AML-193 (cell line): ENCODE measurements at regions not wholly inside any gene's neighbourhood (a gene's known extent, or its start where the extent isn't known, plus 50 kb on each side); places are given as distances from the start of the nearest gene placed in this dataset.
"Not testable (repeated sequence)": the region's sequence is repeated elsewhere in the genome, so short reads cannot be mapped to it uniquely, and the experiment has no call there.

Experiments used
- DNase-seq, 2 experiments: peaks; one replicate each; lab custom pipeline; 2025; lab: John Stamatoyannopoulos, UW

- no peak for DNase-seq
These were observed 742.5 kb downstream of the ETS1 start for GRCh38 chr11:127844876-127845275.

DNA sequence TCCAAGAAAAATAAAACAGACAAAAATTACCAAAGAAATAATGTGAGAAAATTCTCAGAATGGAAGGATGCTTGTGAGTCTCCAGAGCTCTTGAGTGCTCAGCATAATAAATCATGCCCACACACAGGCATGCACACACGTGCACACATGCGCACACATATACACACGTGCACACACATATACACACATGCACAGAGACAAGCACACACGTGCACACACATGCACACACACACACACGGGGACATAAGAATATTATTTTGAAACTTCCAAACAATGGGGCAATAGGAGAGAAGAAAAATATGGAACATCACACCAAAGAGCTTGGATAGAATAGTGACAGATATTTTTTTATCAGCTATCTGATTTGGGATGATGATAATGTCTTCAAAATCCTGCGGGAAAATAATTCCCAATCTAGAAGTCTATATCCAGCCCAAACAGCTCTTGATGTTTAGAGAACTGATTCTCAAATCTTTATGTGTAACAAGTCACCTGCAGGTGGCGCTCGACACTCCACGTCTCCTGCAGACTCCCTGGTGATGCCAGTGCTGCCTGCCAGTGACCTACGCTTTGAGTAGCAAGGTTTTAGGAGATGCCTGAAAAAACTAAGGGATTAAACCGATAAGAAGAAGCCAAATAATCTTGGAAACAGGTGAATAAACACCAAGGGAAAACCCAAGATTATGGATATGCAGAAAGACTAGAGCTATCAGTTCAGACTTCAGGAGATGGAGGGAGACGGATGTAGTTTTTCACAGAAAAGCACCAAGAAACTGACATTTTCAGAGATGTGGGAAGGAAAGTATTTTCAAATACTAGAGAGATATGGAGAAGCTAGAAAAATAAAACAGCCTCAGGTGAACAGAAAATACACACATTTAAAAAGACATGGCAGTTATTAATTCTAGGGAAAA lies 743.6 kb downstream of the ETS1 start:
- peak; percentile 52 to 61 for DNase-seq

DNA sequence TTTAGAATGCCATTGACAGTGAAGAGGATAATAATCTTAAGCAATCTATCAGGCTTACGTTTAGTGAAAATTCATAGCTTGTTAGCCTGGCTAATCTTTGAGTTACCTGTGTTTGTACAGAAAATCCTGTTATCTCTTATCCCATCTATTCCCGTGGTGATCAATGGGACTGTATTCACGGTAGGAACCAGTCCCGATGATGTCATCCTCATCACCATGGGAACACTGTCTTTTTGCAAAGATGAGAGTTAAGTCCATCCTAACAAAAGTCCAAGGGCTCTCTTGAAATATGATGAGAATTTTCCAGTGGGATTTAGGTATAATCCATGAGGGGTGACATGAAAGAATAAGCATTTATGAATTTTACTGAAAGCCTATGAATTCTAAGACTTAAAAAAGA lies 762.2 kb downstream of the ETS1 start:
- no peak for DNase-seq

GRCh38 chr11:127818625-127819024 lies 768.7 kb downstream of the ETS1 start:
- DNase-seq = no peak

DNA sequence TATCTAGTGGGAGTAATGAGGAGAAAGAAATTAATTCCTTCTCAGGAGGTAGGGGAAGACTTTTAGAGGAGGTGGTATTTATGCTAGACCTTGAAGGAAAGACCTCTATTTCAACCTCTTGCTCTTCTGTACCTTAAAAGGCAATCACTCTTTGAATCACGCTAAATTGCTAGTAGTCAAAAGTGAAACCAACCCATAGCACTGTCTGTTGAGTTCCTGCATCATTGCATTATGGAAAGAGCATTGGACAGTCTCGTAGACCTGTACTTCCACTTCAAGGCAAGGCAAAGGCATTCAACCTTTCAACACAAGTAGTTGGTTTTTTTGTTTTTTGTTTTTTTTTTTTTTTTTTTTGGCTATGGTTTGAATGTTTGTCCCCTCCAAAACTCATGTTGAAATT lies 770.4 kb downstream of the ETS1 start:
- no peak for DNase-seq

GRCh38 chr11:127815331-127815730 lies 772.0 kb downstream of the ETS1 start:
- DNase-seq = no peak

DNA sequence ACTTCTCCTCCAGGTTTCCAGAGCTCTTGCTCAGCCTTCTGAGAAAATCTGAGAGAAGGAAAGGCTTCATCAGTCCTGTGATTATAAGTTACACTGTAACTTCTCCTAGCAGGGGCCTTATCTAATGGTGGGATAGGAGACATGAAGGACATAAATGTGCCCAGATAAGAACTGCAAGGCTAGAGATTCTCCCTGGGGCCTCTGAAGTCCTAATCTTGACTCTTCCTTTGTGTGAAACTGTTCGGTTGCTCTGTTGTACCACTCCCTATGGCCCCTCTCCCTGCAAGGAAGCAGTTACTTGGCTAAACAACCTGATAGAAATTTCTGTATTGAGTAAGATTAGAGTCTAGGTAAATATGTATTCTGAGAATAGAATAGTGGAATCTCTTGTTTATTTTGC lies 780.9 kb downstream of the ETS1 start:
- DNase-seq = no peak

DNA sequence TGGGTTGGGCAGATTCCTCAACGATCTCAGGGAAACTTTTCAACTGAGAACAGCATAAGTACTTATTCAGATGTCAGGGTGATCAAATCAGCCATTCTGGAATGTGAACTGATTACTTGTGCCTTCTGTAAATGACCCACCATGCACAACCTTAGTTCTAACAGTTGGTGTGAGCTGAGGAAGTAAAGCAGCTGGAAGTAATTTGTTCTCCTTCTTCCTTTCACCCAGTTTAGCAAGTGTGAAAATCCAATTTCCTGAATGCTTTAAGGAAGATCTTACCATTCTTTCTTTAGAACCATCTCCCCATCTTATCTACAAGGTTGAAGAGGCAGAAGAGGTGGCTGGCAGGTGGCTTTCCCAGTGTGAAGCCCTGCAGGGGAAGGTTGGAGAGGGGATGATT lies 781.6 kb downstream of the ETS1 start:
- DNase-seq = no peak

GRCh38 chr11:127804747-127805400 lies 782.5 kb downstream of the ETS1 start:
- no peak for DNase-seq

- no peak for DNase-seq
These were observed 783.6 kb downstream of the ETS1 start for GRCh38 chr11:127803755-127804154.

GRCh38 chr11:127800989-127801688 lies 786.2 kb downstream of the ETS1 start:
- no peak for DNase-seq

GRCh38 chr11:127795326-127795725 lies 792.0 kb downstream of the ETS1 start:
- DNase-seq = no peak

- DNase-seq = no peak
These were observed 791.3 kb upstream of the KIRREL3 start for GRCh38 chr11:127791844-127792243.

DNA sequence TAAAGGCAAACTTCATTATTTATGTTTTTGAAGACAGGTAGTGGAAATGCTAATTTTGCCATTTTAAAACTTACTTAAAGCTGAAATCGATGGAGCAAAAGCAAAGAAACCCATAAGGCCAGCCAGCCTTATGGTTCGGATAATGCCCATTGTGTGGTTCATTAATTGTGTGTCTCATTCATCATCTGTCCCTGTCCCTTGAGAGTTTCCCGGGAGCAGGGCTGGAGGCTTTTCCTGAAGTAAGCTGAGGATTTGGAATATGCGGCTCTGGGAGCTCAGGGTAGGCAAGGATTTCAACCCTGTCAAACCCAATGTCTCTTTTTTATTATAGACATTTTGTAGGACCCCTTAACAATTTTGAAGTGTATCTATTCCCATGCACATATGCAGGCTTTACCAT lies 790.0 kb upstream of the KIRREL3 start:
- DNase-seq = no peak

GRCh38 chr11:127789927-127790326 lies 789.4 kb upstream of the KIRREL3 start:
- no peak for DNase-seq

- not testable (repeated sequence) for DNase-seq
These were observed 772.4 kb upstream of the KIRREL3 start for GRCh38 chr11:127772938-127773337.

DNA sequence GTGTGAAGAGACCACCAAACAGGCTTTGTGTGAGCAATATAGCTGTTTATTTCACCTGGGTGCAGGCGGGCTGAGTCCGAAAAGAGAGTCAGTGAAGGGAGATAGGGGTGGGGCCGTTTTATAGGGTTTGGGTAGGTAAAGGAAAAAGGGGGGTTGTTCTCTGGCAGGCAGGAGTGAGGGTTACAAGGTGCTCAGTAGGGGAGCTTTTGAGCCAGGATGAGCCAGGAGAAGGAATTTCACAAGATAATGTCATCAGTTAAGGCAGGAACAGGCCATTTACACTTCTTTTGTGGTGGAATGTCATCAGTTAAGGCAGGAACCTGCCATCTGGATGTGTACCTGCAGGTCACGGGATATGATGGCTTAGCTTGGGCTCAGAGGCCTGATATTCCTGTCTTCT lies 768.4 kb upstream of the KIRREL3 start:
- not testable (repeated sequence) for DNase-seq

- DNase-seq = no peak
These were observed 766.2 kb upstream of the KIRREL3 start for GRCh38 chr11:127766734-127767133.

DNA sequence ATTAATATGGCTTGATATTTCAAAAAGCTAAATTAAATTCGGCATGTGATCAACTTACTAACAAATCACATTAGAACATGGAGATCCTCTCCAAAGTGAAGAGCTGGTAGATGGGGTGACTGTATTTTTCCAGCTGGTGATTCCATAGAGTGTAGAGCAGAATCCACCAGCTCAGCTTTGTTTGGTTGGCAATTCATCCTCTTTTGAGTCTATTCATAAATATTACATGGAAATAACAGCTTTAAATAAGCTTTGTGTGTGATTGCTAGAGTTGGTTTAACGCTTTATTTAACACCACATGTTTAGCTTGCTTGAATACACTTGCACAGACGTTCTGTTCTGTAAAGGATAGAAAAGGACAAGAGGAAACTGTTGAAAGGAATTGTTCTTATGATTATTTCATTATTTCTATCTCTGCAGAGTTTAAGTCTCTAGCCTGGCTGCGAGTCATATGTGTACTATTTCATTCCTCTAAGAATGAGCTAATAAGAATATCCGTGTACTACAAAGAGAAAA lies 738.3 kb upstream of the KIRREL3 start:
- DNase-seq = no peak

DNA sequence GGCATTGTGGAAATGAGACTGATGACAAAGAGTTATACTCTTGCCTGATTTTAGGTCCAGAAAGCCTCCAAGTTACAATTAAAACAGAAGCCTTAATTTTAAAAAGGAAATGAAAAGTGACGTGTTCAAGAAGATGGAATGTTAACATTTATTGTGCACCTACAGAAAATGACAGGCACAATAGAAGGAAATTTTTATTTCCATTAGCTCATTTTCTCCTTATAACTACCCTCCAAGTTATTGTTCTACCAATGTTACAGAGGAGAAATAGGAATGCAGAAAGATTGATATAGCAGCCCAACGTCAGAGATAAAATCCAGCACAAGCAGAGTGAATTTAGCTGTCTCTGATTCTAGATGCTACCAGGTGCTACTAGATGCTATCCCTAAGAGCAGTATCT lies 736.9 kb upstream of the KIRREL3 start:
- DNase-seq = no peak

DNA sequence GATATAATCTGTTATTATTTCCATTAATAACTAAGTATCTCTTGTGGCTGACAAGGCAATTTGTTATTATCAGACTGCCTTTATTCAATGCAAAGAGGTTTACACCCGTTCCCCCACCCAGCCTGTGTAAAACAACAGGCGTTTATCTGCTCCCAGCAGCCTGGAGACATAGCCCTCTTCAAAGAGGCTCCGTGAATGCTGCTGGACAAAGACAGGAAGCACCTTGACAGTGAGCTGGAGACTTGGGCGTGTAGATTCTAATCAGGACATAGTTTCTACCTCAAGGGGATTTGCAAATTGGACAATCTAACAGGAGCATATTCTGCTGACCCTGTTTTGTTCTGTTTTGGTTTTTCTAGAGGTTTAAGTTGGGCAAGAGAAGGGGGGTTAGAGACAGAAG lies 733.0 kb upstream of the KIRREL3 start:
- DNase-seq = no peak

GRCh38 chr11:127726367-127726766 lies 725.8 kb upstream of the KIRREL3 start:
- no peak for DNase-seq

GRCh38 chr11:127723714-127724113 lies 723.1 kb upstream of the KIRREL3 start:
- DNase-seq = no peak
